WTC11 (cell line): ENCODE measurements at regions not wholly inside any gene's neighbourhood (a gene's known extent, or its start where the extent isn't known, plus 50 kb on each side); places are given as distances from the start of the nearest gene placed in this dataset.
A peak's percentile ranks its signal among the peaks of the same experiment; 100 is the strongest.

Source experiments
- ATAC-seq: fragments of 200-7000 bp; cut with Tn5 transposase; 2 replicates; pipeline ENCODE4 v1.10.0; 2021; ENCODE audit warnings: mild to moderate bottlenecking, moderate library complexity
- CTCF ChIA-PET: fragments of 300-600 bp; sonication (Branson Sonifier 250); formaldehyde crosslinking; loops from one replicate; lab custom pipeline; 2021; ENCODE audit warnings: antibody characterized with exemption; lab: Charles Lee
- POLR2A ChIA-PET: fragments of 350-600 bp; sonication (Branson Sonifier 250); formaldehyde crosslinking; loops from one replicate; lab custom pipeline; 2021; ENCODE audit warnings: antibody characterized with exemption; lab: Charles Lee
- DNase-seq: peaks from one replicate; pipeline ENCODE4 v3.0.0; 2021; ENCODE audit warnings: low spot score
- H3K27ac Mint-ChIP-seq: 2 replicates; pipeline ENCODE4 v1.8.0; 2021; ENCODE audit warnings: mixed read lengths
- H3K27me3 Mint-ChIP-seq: 2 replicates; pipeline ENCODE4 v1.8.0; 2021; ENCODE audit warnings: low read depth, mild to moderate bottlenecking, moderate library complexity, mixed read lengths
- H3K36me3 Mint-ChIP-seq: 2 replicates; pipeline ENCODE4 v1.8.0; 2021; ENCODE audit warnings: mixed read lengths
- H3K4me1 Mint-ChIP-seq: 2 replicates; pipeline ENCODE4 v1.8.0; 2022; ENCODE audit warnings: mixed read lengths
- H3K4me3 Mint-ChIP-seq: 2 replicates; pipeline ENCODE4 v1.8.0; 2021; ENCODE audit warnings: mild to moderate bottlenecking, moderate library complexity, mixed read lengths
- H3K9me3 Mint-ChIP-seq: 2 replicates; pipeline ENCODE4 v1.8.0; 2021; ENCODE audit warnings: mixed read lengths
- CREM ChIP-seq: sonication (generic); formaldehyde crosslinking; IDR thresholded peaks from 2 replicates; pipeline ENCODE4 v1.8.1; 2022; ENCODE audit warnings: mild to moderate bottlenecking, missing genetic modification reagents, moderate library complexity
- ELF4 ChIP-seq: sonication (generic); formaldehyde crosslinking; IDR thresholded peaks from 2 replicates; pipeline ENCODE4 v1.8.1; 2022; ENCODE audit warnings: low read depth, mild to moderate bottlenecking, moderate library complexity, missing genetic modification reagents
- GTF2I ChIP-seq: fragments of 250-450 bp; sonication (Bioruptor Pico); conservative IDR thresholded peaks from 2 replicates; pipeline ENCODE4 v1.4.0; 2021; ENCODE audit warnings: mild to moderate bottlenecking
- HMGA2 ChIP-seq: fragments of 250-450 bp; sonication (Bioruptor Pico); IDR thresholded peaks from 2 replicates; pipeline ENCODE4 v1.4.0; 2021; ENCODE audit warnings: mild to moderate bottlenecking, moderate library complexity
- NFE2L1 ChIP-seq: sonication (generic); formaldehyde crosslinking; IDR thresholded peaks from 2 replicates; pipeline ENCODE4 v1.8.1; 2023; ENCODE audit warnings: missing genetic modification reagents
- NFYB ChIP-seq: sonication (generic); formaldehyde crosslinking; conservative IDR thresholded peaks from 2 replicates; pipeline ENCODE4 v1.8.0; 2022; ENCODE audit warnings: low read depth, missing genetic modification reagents
- NR2C2 ChIP-seq: sonication (generic); formaldehyde crosslinking; IDR thresholded peaks from 2 replicates; pipeline ENCODE4 v1.8.0; 2022; ENCODE audit warnings: mild to moderate bottlenecking, missing genetic modification reagents
- NR3C1 ChIP-seq: sonication (generic); formaldehyde crosslinking; conservative IDR thresholded peaks from 2 replicates; pipeline ENCODE4 v1.8.1; 2023; ENCODE audit warnings: low read depth, mild to moderate bottlenecking, missing genetic modification reagents
- SOX15 ChIP-seq: fragments of 250-450 bp; sonication (Bioruptor Pico); IDR thresholded peaks from 2 replicates; pipeline ENCODE4 v1.9.0; 2021; ENCODE audit warnings: mild to moderate bottlenecking
- TEAD4 ChIP-seq: sonication (generic); formaldehyde crosslinking; IDR thresholded peaks from 2 replicates; pipeline ENCODE4 v1.8.0; 2022; ENCODE audit warnings: mild to moderate bottlenecking, missing genetic modification reagents
- ZNF671 ChIP-seq: fragments of 250-450 bp; sonication (Bioruptor Pico); IDR thresholded peaks from 2 replicates; pipeline ENCODE4 v1.8.0; 2021; ENCODE audit warnings: mild to moderate bottlenecking
- TF ChIP-seq, protein P1 (sequence below): fragments of 250-450 bp; sonication (Bioruptor Pico); IDR thresholded peaks from 2 replicates; pipeline ENCODE4 v1.8.0; 2021; ENCODE audit warnings: mild to moderate bottlenecking
- TF ChIP-seq, protein P2 (sequence below): sonication (generic); formaldehyde crosslinking; IDR thresholded peaks from 2 replicates; pipeline ENCODE4 v1.8.1; 2023; ENCODE audit warnings: mild to moderate bottlenecking, moderate library complexity, missing genetic modification reagents
- TF ChIP-seq, protein P3 (sequence below): sonication (generic); formaldehyde crosslinking; conservative IDR thresholded peaks from 2 replicates; pipeline ENCODE4 v1.8.1; 2023; ENCODE audit warnings: mild to moderate bottlenecking, low read depth, missing genetic modification reagents, moderate library complexity
- TF ChIP-seq, protein P4 (sequence below): sonication (generic); formaldehyde crosslinking; IDR thresholded peaks from 2 replicates; pipeline ENCODE4 v1.8.0; 2023; ENCODE audit warnings: mild to moderate bottlenecking, missing genetic modification reagents
- TF ChIP-seq, protein P5 (sequence below): sonication (generic); formaldehyde crosslinking; IDR thresholded peaks from 2 replicates; pipeline ENCODE4 v1.8.1; 2023; ENCODE audit warnings: mild to moderate bottlenecking, missing genetic modification reagents
- TF ChIP-seq, protein P6 (sequence below): sonication (generic); formaldehyde crosslinking; IDR thresholded peaks from 2 replicates; pipeline ENCODE4 v1.8.1; 2022; ENCODE audit warnings: missing genetic modification reagents, borderline replicate concordance
- TF ChIP-seq, protein P7 (sequence below): fragments of 250-450 bp; sonication (Bioruptor Pico); IDR thresholded peaks from 2 replicates; pipeline ENCODE4 v2.1.2; 2022; ENCODE audit warnings: mild to moderate bottlenecking, moderate library complexity

DNA sequence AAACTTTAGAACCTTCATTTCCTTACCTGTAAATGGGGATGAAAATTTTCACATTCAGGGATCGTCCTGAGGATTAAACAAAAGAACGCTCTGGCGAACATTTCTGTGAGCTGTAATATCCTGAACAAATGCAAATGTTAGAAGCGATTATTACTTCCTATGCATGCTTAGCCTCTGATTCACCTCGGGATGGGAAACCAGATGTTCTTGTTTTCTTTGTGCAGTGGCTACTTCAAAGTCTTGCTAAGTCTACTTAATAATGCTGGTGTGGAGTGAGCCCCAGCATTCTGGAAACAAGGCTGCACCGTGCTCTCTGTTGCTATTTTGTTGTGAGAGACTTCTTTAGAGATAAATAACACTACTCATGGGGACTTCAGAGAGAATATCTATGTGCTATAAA lies 119.1 kb upstream of the PELI1 start:
- DNase-seq (no peak), ATAC-seq (no peak)
- TF ChIP-seq, protein P1, sequence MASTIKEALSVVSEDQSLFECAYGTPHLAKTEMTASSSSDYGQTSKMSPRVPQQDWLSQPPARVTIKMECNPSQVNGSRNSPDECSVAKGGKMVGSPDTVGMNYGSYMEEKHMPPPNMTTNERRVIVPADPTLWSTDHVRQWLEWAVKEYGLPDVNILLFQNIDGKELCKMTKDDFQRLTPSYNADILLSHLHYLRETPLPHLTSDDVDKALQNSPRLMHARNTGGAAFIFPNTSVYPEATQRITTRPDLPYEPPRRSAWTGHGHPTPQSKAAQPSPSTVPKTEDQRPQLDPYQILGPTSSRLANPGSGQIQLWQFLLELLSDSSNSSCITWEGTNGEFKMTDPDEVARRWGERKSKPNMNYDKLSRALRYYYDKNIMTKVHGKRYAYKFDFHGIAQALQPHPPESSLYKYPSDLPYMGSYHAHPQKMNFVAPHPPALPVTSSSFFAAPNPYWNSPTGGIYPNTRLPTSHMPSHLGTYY (CRISPR knock-in tag), result no peak
- TF ChIP-seq, protein P2, sequence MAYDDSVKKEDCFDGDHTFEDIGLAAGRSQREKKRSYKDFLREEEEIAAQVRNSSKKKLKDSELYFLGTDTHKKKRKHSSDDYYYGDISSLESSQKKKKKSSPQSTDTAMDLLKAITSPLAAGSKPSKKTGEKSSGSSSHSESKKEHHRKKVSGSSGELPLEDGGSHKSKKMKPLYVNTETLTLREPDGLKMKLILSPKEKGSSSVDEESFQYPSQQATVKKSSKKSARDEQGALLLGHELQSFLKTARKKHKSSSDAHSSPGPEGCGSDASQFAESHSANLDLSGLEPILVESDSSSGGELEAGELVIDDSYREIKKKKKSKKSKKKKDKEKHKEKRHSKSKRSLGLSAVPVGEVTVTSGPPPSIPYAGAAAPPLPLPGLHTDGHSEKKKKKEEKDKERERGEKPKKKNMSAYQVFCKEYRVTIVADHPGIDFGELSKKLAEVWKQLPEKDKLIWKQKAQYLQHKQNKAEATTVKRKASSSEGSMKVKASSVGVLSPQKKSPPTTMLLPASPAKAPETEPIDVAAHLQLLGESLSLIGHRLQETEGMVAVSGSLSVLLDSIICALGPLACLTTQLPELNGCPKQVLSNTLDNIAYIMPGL (CRISPR knock-in tag), result no peak
- TF ChIP-seq, protein P3, sequence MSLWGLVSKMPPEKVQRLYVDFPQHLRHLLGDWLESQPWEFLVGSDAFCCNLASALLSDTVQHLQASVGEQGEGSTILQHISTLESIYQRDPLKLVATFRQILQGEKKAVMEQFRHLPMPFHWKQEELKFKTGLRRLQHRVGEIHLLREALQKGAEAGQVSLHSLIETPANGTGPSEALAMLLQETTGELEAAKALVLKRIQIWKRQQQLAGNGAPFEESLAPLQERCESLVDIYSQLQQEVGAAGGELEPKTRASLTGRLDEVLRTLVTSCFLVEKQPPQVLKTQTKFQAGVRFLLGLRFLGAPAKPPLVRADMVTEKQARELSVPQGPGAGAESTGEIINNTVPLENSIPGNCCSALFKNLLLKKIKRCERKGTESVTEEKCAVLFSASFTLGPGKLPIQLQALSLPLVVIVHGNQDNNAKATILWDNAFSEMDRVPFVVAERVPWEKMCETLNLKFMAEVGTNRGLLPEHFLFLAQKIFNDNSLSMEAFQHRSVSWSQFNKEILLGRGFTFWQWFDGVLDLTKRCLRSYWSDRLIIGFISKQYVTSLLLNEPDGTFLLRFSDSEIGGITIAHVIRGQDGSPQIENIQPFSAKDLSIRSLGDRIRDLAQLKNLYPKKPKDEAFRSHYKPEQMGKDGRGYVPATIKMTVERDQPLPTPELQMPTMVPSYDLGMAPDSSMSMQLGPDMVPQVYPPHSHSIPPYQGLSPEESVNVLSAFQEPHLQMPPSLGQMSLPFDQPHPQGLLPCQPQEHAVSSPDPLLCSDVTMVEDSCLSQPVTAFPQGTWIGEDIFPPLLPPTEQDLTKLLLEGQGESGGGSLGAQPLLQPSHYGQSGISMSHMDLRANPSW (CRISPR knock-in tag), result no peak
- TF ChIP-seq NR2C2 (CRISPR knock-in tag) (no peak), NFE2L1 (no peak), GTF2I (CRISPR knock-in tag) (no peak), NFYB (CRISPR knock-in tag) (no peak), CREM (CRISPR knock-in tag) (no peak)
- TF ChIP-seq, protein P4, sequence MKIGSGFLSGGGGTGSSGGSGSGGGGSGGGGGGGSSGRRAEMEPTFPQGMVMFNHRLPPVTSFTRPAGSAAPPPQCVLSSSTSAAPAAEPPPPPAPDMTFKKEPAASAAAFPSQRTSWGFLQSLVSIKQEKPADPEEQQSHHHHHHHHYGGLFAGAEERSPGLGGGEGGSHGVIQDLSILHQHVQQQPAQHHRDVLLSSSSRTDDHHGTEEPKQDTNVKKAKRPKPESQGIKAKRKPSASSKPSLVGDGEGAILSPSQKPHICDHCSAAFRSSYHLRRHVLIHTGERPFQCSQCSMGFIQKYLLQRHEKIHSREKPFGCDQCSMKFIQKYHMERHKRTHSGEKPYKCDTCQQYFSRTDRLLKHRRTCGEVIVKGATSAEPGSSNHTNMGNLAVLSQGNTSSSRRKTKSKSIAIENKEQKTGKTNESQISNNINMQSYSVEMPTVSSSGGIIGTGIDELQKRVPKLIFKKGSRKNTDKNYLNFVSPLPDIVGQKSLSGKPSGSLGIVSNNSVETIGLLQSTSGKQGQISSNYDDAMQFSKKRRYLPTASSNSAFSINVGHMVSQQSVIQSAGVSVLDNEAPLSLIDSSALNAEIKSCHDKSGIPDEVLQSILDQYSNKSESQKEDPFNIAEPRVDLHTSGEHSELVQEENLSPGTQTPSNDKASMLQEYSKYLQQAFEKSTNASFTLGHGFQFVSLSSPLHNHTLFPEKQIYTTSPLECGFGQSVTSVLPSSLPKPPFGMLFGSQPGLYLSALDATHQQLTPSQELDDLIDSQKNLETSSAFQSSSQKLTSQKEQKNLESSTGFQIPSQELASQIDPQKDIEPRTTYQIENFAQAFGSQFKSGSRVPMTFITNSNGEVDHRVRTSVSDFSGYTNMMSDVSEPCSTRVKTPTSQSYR (CRISPR knock-in tag), result no peak
- TF ChIP-seq, protein P5, sequence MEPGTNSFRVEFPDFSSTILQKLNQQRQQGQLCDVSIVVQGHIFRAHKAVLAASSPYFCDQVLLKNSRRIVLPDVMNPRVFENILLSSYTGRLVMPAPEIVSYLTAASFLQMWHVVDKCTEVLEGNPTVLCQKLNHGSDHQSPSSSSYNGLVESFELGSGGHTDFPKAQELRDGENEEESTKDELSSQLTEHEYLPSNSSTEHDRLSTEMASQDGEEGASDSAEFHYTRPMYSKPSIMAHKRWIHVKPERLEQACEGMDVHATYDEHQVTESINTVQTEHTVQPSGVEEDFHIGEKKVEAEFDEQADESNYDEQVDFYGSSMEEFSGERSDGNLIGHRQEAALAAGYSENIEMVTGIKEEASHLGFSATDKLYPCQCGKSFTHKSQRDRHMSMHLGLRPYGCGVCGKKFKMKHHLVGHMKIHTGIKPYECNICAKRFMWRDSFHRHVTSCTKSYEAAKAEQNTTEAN (CRISPR knock-in tag), result no peak
- TF ChIP-seq, protein P6, sequence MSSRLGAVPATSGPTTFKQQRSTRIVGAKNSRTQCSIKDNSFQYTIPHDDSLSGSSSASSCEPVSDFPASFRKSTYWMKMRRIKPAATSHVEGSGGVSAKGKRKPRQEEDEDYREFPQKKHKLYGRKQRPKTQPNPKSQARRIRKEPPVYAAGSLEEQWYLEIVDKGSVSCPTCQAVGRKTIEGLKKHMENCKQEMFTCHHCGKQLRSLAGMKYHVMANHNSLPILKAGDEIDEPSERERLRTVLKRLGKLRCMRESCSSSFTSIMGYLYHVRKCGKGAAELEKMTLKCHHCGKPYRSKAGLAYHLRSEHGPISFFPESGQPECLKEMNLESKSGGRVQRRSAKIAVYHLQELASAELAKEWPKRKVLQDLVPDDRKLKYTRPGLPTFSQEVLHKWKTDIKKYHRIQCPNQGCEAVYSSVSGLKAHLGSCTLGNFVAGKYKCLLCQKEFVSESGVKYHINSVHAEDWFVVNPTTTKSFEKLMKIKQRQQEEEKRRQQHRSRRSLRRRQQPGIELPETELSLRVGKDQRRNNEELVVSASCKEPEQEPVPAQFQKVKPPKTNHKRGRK (CRISPR knock-in tag), result no peak
- Mint-ChIP-seq H3K27me3 (no peaks in the 10 kb centered on the region; the same call in 1 of the 2 replicates), H3K9me3 (no peaks in the 10 kb centered on the region), H3K4me3 (no peak overlapping the region), H3K36me3 (peaks cover 49% of the 10 kb centered on the region), H3K27ac (0 out of 2 replicates have a peak overlapping the region, but pooled peaks have one; percentile 18), H3K4me1 (peaks cover 90% of the 10 kb centered on the region)
- ChIA-PET CTCF (interaction anchor here (1.6 kb wide), 1 partner anchor 68 kb away, joined by 6 read pairs; no protein-coding TSS in a partner anchor), POLR2A (no interaction called here)

DNA sequence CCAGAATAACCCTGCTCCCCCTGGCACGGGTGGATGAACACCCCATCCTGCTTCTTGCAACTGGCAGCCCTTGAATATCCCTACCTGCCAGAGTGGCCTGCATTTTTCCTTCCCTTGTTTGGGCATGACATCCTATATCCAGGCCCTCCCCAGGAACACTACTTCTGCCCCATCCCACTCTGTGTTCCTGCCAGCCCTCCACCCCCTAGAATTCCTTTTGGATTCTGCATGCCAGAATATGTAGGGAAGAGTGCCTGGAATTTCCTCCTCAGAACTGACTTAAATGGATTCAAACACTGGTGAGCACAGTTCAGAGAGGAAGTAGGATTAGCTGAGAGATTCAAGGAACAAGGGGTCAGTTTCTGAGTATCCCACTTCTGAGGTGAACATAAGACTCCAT lies 123.5 kb upstream of the PELI1 start:
- peaks cover 26% of the 10 kb centered on the region for H3K36me3 Mint-ChIP-seq
- ATAC-seq (peak; percentile 88), DNase-seq (no peak)
- peak overlapping the region; percentile 93 for H3K27ac Mint-ChIP-seq
- peaks cover 13% of the 10 kb centered on the region for H3K9me3 Mint-ChIP-seq
- H3K4me1 Mint-ChIP-seq, result peaks cover 87% of the 10 kb centered on the region
- H3K27me3 Mint-ChIP-seq, result peaks cover 3% of the 10 kb centered on the region; the same call in 1 of the 2 replicates
- POLR2A ChIA-PET, result interaction anchor here (0.7 to 1.5 kb wide), 2 partner anchors 17 to 40 kb away, joined by 3 read pairs; no protein-coding TSS in a partner anchor
- peak overlapping the region; percentile 11; the same call in 1 of the 2 replicates for H3K4me3 Mint-ChIP-seq
- CTCF ChIA-PET, result interaction anchor here (1.1 to 1.8 kb wide), 2 partner anchors 44 to 220 kb away, joined by 3 to 5 read pairs; no protein-coding TSS in a partner anchor
- TF ChIP-seq TEAD4 (peak; percentile 38; the same call in 1 of the 2 replicates), CREM (CRISPR knock-in tag) (no peak), ELF4 (no peak), HMGA2 (CRISPR knock-in tag) (no peak), NR3C1 (no peak), ZNF671 (CRISPR knock-in tag) (no peak), SOX15 (CRISPR knock-in tag) (no peak)
- TF ChIP-seq, protein P7, sequence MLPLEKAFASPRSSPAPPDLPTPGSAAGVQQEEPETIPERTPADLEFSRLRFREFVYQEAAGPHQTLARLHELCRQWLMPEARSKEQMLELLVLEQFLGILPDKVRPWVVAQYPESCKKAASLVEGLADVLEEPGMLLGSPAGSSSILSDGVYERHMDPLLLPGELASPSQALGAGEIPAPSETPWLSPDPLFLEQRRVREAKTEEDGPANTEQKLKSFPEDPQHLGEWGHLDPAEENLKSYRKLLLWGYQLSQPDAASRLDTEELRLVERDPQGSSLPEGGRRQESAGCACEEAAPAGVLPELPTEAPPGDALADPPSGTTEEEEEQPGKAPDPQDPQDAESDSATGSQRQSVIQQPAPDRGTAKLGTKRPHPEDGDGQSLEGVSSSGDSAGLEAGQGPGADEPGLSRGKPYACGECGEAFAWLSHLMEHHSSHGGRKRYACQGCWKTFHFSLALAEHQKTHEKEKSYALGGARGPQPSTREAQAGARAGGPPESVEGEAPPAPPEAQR (CRISPR knock-in tag), result peak; percentile 5; the same call in 1 of the 2 replicates
